ENCODE measurements at regions not wholly inside any gene's neighbourhood (a gene's known extent, or its start where the extent isn't known, plus 50 kb on each side); places are given as distances from the start of the nearest gene placed in this dataset.

GRCh38 chr10:81704596-81704995 lies 170.4 kb upstream of the NRG3 start:
- Histone ChIP-seq H3K4me2 (ENCODE audit: low read depth, low read length) (no peak overlapping the region), H3K14ac (replicated peaks; ENCODE audit: low read depth, low read length) (no peak overlapping the region), H4K8ac (ENCODE audit: low read depth in 2 of 2, low read length in 2 of 2) (no peak overlapping the region), H3K4me1 (ENCODE audit: control insufficient read depth, insufficient read depth, low read length) (no peaks in the 10 kb centered on the region), H4K20me1 (ENCODE audit: insufficient read depth, low read length) (no peaks in the 10 kb centered on the region), H3K4ac (ENCODE audit: low read depth, low read length) (no peak overlapping the region), H2BK20ac (ENCODE audit: low read depth, low read length) (no peak overlapping the region), H2AK9ac (replicated peaks; ENCODE audit: low read depth, low read length, poor library complexity) (no peak overlapping the region), H3K9me3 (ENCODE audit: control insufficient read depth, insufficient read depth, low read length) (peaks cover 7% of the 10 kb centered on the region), H3K27me3 (ENCODE audit: control insufficient read depth, insufficient read depth, low read length) (no peaks in the 10 kb centered on the region), H3K36me3 (ENCODE audit: control insufficient read depth, insufficient read depth, low read length) (no peaks in the 10 kb centered on the region), H3K23ac (ENCODE audit: low read depth, low read length) (no peak overlapping the region), H4K91ac (ENCODE audit: insufficient read depth, low read depth, low read length) (no peak overlapping the region), H3K56ac (ENCODE audit: extremely low read depth, insufficient read depth, low read length) (no peak overlapping the region), H3K79me1 (ENCODE audit: low read depth in 1 of 2, low read length in 2 of 2) (no peaks in the 10 kb centered on the region), H3K9me1 (ENCODE audit: insufficient read depth, low read length) (no peaks in the 10 kb centered on the region), H2BK120ac (ENCODE audit: low read depth, low read length) (no peak overlapping the region), H3K27ac (ENCODE audit: insufficient read depth, low read length) (no peak overlapping the region), H3K18ac (ENCODE audit: low read depth, low read length) (no peak overlapping the region), H3K4me3 (ENCODE audit: insufficient read depth, low read depth, low read length) (no peak overlapping the region), H2BK5ac (ENCODE audit: low read depth, low read length, poor library complexity, severe bottlenecking) (no peak overlapping the region), H3K9ac (ENCODE audit: low read depth, low read length) (no peak overlapping the region), H2AFZ (replicated peaks; ENCODE audit: low read length, poor library complexity) (no peak overlapping the region), H4K5ac (ENCODE audit: low read depth, low read length) (no peak overlapping the region), H2AK5ac (ENCODE audit: low read depth, low read length) (no peak overlapping the region), H2BK15ac (ENCODE audit: low read depth, low read length) (no peak overlapping the region)
- WGBS, 2 experiments (ENCODE audit: extremely low coverage in 2 of 2, insufficient read length in 1 of 2), result no CpG with 5 or more reads among the region's 1 CpG
- ATAC-seq (ENCODE audit: low read depth) (no peak), DNase-seq (no peak)
- CTCF ChIA-PET, result no interaction called here
- intact Hi-C loops (cut with micrococcal nuclease), result no loop called here
- in situ Hi-C loops (cut with MboI; ENCODE audit: low sequenced_read_pairs), result no loop called here
- dilution Hi-C loops (cut with HindIII; ENCODE audit: low sequenced_read_pairs, unreplicated experiment), result no loop called here
- TF ChIP-seq ELK1 (IDR thresholded peaks at IDR 0.05; ENCODE audit: borderline replicate concordance, low read depth, low read length) (no peak), MAFK (IDR thresholded peaks at IDR 0.05; ENCODE audit: low read depth, low read length) (no peak), RCOR1 (IDR thresholded peaks at IDR 0.05; ENCODE audit: insufficient replicate concordance, low read length) (no peak)
- POLR2A ChIA-PET (ENCODE audit: unreplicated experiment), result no interaction called here
- BruUV-seq (replicated peaks), result no TSS peak

Data from IMR-90 (cell line).